Mammary epithelial cell (primary cell): ENCODE measurements at regions not wholly inside any gene's neighbourhood (a gene's known extent, or its start where the extent isn't known, plus 50 kb on each side); places are given as distances from the start of the nearest gene placed in this dataset.
"Not testable (repeated sequence)": the region's sequence is repeated elsewhere in the genome, so short reads cannot be mapped to it uniquely, and the experiment has no call there.

Experiments used
- EZH2 ChIP-seq: IDR thresholded peaks from 2 replicates; pipeline ENCODE4 v1.6.1; 2012; ENCODE audit warnings: low read length, inconsistent platforms, borderline replicate concordance
- TF ChIP-seq, protein P1 (sequence below), 2 donors: IDR thresholded peaks in 1 of 2; conservative IDR thresholded peaks in 1 of 2; 2 replicates each; pipeline ENCODE4 v1.5.1; 2011 to 2012; ENCODE audit warnings: inconsistent platforms in 2 of 2, low read length in 2 of 2, mild to moderate bottlenecking in 2 of 2, control low read depth in 1 of 2, low read depth in 1 of 2; ENCODE audit not compliant: insufficient read depth in 1 of 2; ENCODE audit errors: extremely low read depth in 1 of 2

DNA sequence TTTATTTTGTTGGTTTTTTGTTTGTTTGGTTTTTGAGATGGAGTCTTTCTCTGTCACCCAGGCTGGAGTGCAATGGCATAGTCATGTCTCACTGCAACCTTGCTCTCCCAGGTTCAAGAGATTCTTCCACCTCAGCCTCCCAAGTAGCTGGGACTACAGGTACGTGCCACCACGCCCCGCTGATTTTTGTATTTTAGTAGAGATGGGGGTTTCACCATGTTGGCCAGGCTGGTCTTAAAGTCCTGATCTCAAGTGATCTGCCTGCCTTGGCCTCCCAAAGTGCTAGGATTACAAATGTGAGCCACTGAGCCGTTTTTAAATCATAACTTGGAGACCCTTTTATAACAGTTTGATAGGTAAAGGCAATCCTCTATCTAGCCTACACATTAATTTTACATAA, 95.9 kb upstream of the MIR17HG start:
- TF ChIP-seq, protein P1, sequence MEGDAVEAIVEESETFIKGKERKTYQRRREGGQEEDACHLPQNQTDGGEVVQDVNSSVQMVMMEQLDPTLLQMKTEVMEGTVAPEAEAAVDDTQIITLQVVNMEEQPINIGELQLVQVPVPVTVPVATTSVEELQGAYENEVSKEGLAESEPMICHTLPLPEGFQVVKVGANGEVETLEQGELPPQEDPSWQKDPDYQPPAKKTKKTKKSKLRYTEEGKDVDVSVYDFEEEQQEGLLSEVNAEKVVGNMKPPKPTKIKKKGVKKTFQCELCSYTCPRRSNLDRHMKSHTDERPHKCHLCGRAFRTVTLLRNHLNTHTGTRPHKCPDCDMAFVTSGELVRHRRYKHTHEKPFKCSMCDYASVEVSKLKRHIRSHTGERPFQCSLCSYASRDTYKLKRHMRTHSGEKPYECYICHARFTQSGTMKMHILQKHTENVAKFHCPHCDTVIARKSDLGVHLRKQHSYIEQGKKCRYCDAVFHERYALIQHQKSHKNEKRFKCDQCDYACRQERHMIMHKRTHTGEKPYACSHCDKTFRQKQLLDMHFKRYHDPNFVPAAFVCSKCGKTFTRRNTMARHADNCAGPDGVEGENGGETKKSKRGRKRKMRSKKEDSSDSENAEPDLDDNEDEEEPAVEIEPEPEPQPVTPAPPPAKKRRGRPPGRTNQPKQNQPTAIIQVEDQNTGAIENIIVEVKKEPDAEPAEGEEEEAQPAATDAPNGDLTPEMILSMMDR (conservative IDR thresholded peaks at IDR 0.05 in 1 of 2, IDR thresholded peaks at IDR 0.05 in 1 of 2; ENCODE audit: extremely low read depth in 1 of 2, insufficient read depth in 1 of 2, low read depth in 1 of 2, low read length in 2 of 2) = not testable (repeated sequence)
- TF ChIP-seq EZH2 = not testable (repeated sequence)
